HG03442 (cell line): ENCODE measurements at regions not wholly inside any gene's neighbourhood (a gene's known extent, or its start where the extent isn't known, plus 50 kb on each side); places are given as distances from the start of the nearest gene placed in this dataset.
"Not testable (repeated sequence)": the region's sequence is repeated elsewhere in the genome, so short reads cannot be mapped to it uniquely, and the experiment has no call there.

Source experiments
- ATAC-seq: cut with Tn5 transposase; IDR thresholded peaks from one replicate; pipeline ENCODE4 v1.9.1; 2021; ENCODE audit warnings: mild to moderate bottlenecking, moderate library complexity; ENCODE audit not compliant: unreplicated experiment

DNA sequence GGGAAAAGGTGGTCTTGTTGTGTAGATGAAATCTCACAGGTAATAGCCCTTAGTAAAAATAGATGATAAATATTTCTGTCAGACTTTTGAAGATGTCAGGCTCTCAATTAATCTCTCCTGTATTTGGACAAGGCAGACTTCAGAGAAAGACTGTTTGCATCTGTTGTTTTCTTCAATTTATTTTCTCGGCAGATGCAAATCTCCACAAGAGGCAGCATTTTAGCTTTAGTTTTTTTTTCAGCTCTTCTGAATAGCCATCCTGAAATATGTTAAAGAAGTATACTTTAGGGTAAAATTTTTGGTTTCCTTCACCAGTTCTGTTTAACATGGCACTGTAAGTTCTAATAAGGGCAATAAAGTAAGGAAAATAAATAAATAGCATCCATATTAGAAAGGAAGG is 685.1 kb downstream of the SI start:
- no peak for ATAC-seq

DNA sequence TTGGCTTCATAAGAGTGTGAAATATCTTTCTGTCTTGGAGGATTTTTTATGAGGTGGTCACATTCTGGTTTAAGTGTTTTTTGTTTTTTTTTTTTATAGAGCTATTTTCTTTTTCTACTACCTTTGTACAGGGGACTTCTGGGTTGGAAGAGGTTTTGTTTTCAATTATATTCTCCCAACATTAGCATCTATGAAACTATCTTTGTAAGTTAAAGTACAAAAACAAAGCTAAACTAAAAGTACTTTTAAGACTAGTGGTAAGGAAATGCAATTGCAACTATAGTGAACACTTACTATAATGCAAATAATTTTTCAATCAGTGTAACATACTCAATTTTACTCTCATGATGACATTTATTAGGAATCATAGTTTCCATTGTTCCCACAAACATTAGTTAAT is 688.2 kb downstream of the SI start:
- ATAC-seq, result no peak

DNA sequence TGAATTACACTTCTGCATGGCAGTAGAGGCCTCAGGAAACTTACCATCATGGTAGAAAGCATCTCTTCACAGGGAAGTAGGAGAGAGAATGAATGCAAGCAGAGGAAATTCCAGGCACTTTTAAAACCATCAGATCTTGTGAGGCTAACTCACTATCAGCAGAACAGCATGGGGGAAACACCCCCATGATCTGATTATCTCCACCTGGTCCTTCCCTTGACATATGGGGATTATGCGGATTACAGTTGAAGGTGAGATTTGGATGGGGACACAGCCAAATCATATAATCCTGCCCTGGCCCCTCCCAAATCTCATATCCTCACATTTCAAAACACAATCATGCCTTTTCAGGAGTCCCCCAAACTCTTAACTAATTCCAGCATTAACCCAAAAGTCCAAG is 691.1 kb downstream of the SI start:
- ATAC-seq, result no peak

DNA sequence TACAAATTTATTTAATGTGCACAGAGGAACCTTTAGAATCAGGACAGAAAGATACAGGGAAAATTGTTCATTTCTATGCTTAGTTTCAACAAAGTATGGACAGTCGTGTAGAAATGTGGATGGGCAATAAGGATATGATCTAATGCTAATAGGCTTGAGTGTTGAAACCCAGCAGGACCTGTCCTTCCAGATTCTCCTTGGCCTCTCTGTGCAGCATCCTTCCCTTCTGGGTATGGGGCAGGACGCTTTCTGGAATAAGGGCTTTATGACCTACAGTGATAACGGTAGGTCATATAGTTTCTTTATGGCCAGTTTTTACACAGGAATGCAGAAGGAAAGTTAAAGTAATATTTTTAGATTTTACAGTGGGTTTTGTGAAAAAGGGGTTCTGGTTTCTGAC is 698.1 kb downstream of the SI start:
- no peak for ATAC-seq

DNA sequence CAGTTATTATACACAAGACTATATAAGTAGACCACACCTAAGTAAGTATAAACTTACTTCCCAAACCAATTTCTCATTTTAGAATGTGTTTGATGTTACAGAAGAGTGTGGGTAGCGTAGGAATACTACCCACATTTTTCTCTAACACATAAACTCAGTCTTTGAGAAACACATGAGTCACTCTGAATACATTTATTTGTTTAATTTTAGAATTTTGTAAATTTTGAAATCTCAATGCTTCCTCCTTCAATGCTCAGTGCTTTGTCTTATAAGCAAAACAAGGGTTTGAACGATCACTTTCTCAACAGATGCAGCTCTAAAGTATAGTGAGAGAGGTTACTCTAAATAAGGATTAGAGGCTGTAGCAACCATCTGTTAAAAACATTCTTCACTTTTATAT is 700.8 kb downstream of the SI start:
- no peak for ATAC-seq

DNA sequence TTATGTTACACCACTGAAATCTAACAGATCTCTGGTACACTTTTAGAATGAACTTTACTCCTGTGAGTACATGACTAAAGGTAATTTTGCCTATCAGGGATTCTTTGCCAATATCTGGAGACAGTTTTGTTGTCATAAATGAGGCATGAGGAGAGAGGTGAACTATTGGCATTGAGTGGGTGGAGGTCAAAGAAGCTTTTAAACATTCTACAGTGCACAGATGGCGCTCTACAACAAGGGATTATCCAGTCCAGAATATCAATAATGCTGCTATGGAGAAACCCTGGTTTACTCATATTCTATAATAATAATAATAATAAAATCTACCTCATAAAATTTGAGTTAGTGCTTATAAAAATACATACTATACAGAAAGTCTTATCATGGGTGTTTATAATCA is 702.3 kb downstream of the SI start:
- no peak for ATAC-seq

DNA sequence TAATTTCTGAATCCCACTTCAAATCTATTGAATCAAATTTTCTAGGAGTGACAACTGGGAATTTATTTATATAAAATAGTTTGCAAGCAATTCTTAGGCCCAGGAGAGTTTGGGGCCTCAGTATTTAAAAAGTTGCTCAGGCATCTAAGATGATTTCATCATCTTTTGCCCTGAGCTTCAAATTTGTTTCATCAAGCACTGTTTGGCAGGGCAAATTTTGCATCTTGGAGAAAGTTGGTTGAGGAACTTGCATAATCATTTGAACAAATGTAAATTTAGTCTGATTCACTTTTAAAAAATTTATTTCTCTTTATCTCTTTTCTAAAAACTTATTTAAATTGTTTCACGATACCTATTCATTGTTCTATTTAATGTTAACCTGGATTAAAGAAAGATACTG is 702.8 kb downstream of the SI start:
- no peak for ATAC-seq

DNA sequence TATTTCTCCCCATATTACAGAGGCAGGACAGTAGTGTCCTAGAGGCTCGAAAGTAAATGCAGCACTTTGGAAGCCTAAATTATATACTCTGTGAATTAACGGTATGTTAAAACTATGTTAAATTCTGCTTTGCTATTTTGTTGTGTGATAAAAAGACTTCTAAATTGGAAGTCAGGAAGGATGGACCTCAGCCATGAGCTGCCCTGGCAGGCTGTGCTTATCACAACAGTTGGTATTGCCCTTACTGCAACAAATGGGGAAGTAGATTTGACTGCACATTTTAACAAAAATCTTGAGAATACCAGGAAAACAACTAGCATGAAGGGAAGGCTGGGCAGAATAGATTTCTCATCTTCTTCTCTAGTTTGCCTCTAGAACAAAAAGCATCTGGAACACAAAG is 706.6 kb downstream of the SI start:
- ATAC-seq, result no peak

DNA sequence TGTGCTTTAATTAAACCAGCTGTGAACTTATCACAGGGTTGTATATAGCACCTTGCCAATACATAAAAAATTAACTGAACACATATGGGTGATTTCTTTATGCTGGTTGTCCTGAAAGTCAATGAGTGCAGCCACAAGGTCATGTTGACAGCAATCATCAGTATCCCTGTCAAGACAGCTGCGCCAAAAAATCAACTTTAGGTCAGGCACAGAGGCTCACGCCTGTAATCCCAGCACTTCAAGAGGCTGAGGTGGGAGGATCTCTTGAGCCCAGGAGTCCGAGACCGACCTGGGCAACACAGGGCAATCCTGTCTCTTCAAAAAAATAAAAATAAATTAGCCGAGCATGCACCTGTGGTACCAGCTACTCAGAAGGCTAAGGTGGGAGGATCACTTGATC is 707.3 kb downstream of the SI start:
- ATAC-seq, result no peak

DNA sequence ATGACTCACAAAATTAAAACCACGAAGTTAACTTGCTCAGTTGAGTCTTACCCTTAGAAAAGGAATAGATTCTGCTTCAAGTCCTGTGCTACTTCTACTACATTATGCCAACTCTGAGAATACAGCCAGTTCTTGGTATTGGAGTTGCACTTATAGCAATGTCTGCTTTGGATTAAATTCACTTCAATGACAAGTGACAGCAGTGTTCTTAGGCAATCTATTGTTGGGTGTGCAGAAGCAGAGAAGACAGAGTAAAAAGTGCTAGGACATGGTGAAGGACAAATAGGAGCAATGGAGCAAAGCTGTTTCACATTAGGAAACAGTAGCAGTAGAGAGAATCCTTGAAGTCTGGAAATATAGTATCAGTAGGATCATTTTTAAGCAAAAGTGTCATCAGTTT is 713.1 kb downstream of the SI start:
- no peak for ATAC-seq

DNA sequence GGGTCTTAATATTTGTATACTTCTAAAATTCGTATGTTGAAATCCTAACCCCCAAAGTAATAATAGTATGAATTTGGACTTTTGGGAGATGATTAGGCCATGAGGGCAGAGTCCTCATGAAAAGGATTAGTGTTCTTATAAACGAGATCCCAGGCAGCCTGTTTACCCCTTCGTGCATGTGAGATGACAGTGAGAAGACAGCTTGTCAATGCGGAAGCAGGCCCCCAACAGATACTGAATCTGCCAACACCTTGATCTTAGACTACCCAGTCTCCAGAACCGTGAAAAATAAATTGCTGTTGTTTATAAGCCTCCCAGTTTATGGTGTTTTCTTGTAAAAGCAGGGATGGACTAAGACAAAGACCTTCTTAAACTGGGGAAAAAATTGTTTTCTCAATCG is 714.2 kb downstream of the SI start:
- ATAC-seq, result no peak

DNA sequence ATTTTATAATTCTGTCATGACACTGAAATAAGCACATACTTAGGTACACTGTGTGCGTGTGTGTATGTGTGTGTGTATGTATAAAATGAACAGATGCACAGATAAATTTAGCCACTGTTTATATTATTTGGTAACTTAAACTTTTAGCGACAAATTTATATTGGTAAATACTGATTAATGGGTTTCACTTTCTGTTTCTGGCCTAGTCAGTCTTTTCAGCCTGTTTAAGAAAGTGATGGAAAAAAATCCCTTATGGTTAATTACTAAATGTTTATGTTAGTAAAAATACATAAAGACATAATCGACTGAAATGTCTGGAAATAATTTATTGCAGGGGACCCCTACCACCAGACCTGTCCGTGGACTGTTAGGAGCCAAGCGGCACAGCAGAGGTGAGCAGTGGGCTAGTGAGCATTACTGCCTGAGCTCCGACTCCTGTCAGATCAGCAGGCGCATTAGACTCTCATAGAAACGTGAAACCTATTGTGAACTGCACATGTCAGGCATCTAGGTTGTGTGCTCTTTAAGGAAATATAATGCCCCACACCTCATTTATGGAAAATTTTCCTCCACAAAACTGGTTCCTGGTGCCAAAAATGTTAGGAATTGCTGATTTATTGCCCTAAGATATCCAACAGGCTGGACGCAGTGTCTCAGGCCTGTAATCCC is 717.4 kb downstream of the SI start:
- ATAC-seq, result no peak

DNA sequence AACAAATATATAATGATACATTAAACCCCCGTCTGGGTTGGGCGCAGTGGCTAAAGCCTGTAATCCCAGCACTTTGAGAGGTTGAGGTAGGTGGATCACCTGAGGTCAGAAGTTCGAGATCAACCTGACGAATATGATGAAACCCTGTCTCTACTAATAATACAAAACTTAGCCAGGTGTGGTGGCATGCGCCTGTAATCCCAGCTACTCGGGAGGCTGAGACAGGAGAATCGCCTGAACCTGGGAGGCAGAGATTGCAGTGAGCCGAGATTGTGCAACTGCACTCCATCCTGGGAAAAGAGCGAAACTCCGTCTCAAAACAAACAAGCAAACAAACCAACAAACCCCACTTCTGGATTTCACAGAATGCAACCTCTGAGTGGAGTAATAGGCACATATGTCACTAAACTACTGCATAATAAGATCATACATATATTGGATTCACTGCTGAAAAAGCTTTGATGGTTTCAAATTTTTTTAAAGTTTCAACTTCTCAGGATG is 718.2 kb downstream of the SI start:
- no peak for ATAC-seq

DNA sequence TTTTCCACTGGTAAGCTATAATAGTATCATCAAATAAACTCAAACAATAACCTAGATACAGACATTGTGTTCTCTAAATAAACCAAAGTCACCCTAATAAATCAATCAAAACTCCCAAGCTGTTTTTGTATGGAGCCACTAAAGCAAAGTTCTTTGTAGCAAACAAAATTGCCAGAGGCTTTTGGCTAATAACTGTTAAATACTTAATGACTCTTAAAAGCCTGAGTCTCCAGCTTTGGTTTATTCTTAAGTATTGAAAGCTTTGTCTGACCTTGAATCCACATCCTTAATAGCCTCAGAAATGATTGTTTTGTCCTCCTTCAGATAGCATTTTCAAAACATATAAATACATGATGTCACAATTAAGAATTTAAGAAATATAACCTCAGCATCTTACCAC is 725.3 kb downstream of the SI start:
- no peak for ATAC-seq

DNA sequence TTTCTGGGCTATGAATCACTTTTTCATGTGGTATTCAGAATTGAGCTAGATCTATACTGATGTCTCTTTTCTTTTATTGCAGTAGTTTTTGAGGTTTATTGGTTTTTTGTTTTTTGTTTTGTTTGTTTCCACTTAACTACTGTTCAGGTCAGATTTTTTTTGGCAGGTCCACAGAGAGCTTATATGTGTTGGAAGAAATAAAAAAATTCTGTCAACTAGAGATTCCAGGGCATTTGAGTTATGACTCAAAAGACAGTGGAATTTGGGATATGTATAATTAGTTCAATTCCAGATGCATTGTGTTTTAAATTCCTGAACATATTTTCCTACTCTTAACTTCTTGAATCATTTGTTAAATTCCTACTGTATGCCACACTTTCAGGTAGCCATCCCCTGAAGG is 727.2 kb downstream of the SI start:
- ATAC-seq, result no peak

DNA sequence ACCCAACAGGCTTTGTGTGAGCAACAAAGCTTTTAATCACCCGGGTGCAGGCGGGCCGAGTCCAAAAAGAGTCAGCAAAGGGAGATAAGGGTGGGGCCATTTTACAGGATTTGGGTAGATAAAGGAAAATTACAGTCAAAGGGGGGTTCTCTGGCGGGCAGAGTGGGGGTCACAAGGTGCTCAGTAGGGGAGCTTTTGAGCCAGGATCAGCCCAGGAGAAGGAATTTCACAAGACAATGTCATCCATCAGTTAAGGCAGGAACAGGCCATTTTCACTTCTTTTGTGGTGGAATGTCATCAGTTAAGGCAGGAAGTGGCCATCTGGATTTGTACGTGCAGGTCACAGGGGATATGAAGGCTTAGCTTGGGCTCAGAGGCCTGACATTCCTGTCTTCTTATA is 736.1 kb downstream of the SI start:
- not testable (repeated sequence) for ATAC-seq

DNA sequence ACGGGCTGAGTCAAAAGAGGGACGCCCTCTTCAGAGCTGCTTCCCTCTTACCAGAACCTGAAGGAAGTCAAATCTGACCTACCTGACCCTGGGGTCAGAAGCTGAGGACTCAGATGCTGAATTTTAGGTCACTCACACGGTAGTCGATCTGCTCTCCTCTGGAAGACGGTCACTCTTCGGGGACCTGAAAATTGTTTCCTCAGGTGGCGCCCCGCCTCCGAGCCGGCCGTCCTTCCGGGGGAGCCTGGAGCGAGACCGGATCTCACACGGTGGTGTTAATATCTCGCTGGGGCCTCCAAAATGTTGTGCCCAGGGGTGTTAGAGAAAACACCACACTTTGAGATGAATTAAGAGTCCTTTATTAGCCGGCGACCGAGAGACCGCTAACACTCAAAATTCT is 737.2 kb downstream of the SI start:
- no peak for ATAC-seq

DNA sequence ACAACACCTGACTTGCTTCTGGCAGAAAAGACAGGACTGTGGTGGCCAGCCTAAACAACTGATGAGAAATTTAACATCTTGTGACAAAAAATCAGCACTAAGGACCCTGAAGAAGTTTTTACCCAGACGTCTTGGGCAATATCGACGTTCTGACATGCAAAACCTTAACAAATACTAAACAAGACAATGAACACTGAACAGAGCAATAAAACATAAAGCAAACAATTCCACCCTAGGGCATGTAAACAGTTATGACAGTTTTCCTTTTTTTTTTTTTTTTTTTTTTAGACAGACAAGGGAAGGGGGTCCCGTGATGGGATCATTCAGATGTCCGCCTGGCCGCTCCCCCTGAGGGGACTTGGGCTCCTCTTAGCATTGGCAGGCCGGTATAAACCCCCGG is 738.0 kb downstream of the SI start:
- ATAC-seq, result no peak

DNA sequence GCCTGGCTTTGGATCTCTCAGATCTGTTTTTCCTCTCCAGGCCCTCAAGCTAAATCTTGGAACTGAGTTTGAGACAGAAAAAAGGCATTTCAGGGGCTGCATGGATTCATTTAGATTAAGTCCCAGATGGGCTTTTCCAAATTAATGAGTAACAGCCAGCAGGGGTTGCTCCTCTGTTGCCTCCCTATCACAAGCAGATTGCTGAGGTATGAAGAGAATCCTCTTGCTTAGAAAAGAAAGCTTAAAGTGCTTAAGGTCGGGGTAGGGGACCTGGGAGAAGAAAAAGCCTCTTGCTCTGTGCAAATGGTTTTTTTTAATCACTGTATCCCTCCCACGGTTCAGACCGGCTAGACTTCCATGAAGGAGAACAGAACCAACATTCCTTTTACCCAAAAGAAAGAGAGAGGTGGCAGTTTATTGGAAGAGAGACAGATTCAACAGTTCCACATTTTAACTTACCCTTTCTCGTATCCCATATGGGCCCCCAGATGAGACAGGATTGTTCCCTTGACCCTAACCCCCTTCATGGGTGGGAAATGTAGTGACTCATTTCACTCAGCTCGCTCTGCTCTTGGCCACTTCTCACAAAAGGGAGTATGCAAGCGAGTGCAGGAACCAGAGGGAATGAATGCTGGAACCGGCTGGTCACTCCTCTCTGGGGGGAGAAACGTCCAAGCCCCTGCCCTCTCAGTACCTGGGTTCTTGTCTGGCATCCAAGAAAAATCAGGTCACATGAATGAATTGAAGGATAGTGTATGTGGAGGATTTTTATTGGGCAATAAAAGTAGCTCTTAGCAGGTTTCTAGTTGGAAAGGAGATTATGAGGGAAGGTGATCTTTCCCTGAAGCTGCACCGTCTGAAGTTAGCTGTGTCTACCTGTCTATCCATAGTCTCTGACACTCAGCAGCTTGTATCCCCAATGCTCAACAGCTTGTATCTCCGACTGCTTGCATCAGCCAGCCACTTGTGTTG is 745.2 kb downstream of the SI start:
- ATAC-seq, result no peak

DNA sequence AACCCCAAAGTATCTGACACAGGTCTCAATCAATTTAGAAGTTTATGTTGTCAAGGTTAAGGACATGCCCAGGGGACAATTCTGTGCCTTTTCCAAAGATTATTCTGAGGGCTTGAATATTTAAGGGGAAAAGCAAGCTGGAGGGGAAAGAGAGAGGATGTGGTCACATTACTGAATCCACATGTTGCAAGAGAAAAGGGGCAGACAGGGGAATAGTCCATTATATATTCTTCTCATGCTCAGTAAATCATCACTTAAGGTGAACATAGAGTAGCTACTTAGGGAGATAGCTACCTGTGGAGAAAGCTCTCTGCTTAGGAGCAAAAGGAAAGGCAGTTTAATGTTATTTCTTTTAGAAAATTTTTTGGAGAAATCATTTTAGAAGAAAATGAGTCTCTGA is 751.6 kb downstream of the SI start:
- no peak for ATAC-seq

DNA sequence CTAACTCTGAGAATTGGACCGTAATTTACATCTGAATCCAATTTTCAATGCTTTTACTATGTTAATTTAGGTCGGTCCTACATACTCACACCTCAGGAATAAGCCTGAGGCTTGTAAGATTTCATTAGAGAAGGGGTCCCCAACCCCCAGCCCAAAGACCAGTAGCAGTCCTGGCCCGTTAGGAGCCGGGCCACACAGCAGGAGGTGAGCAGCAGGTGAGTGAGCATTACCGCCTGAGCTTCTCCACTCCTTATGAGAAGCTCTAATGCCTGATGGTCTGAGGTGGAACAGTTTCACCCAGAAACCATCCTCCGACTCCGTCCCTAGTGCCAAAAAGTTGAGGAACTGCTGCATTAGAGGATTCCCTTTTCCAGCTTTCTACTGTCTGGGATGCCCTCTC is 757.3 kb downstream of the SI start:
- no peak for ATAC-seq

DNA sequence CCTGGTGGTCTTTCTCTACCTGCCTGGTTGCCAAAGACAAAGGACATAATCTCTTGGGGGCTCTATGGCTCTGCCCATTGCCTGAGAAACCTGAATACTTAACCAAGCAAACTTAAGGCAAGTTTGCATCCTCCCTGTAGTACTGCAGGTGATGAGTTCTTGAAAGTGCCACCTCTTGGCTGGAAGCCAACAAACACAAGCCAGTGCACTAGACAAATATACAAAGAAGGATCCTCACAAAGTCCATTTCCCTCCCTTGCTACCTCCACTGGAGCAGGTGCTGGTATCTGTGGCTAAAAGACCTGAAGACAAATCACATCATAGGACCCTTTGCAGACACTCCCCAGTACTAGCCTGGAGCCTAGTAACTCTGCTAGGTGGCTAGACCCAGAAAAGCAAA is 772.3 kb downstream of the SI start:
- ATAC-seq, result no peak
